Nephron (organoid): ENCODE measurements at regions not wholly inside any gene's neighbourhood (a gene's known extent, or its start where the extent isn't known, plus 50 kb on each side); places are given as distances from the start of the nearest gene placed in this dataset.

Source experiments
- H3K27ac Mint-ChIP-seq, 3 experiments: 2 replicates each; pipeline ENCODE4 v1.8.0; 2020; ENCODE audit warnings: mixed read lengths in 3 of 3, mild to moderate bottlenecking in 2 of 3, moderate library complexity in 1 of 3
- H3K27me3 Mint-ChIP-seq: 2 replicates; pipeline ENCODE4 v1.8.0; 2021; ENCODE audit warnings: low read depth, mild to moderate bottlenecking, moderate library complexity, mixed read lengths
- H3K36me3 Mint-ChIP-seq: 2 replicates; pipeline ENCODE4 v1.8.0; 2020; ENCODE audit warnings: low read depth, mixed read lengths
- H3K4me1 Mint-ChIP-seq: 2 replicates; pipeline ENCODE4 v1.8.0; 2020; ENCODE audit warnings: mixed read lengths
- H3K4me3 Mint-ChIP-seq, 3 experiments: 2 replicates each; pipeline ENCODE4 v1.8.0; 2020; ENCODE audit warnings: mild to moderate bottlenecking in 3 of 3, mixed read lengths in 3 of 3, moderate library complexity in 2 of 3
- H3K9me3 Mint-ChIP-seq: 2 replicates; pipeline ENCODE4 v1.8.0; 2020; ENCODE audit warnings: mixed read lengths
- TF ChIP-seq, protein P1 (sequence below), 3 experiments: fragments of 200-600 bp; sonication (generic); IDR thresholded peaks; one replicate each; pipeline ENCODE4 v1.5.0; 2021; ENCODE audit warnings: antibody characterized with exemption in 3 of 3; ENCODE audit not compliant: unreplicated experiment in 3 of 3

DNA sequence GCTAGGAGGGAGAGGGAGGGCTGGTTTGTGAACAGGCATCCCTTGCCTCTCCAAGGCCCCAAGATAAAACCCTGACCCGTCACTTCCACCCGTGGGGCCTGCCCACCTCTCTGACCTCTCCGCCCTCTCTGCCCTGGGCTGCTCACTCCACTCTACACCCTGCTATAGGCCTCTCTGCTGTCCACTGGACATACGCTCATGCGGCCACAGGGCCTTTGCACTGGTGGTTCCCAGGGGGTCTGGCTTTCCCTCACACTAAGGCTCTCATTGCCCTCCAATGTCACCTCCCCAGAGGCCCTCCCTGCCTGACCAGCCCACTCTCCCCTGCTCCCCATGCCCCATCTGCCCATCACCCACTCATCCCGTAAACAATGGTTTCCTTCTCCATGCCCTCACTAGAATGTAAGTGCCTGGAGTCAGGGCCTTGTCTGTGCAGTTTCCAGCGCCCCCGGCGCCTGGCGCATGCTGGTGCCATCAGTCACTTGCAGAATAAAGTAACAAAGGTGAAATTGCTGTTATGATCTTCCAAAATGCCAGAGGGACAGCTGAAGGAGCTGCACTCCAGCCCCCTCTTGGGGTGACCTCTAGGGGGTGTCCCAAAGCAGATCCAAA lies 73.6 kb downstream of the RFLNA start:
- TF ChIP-seq, protein P1, sequence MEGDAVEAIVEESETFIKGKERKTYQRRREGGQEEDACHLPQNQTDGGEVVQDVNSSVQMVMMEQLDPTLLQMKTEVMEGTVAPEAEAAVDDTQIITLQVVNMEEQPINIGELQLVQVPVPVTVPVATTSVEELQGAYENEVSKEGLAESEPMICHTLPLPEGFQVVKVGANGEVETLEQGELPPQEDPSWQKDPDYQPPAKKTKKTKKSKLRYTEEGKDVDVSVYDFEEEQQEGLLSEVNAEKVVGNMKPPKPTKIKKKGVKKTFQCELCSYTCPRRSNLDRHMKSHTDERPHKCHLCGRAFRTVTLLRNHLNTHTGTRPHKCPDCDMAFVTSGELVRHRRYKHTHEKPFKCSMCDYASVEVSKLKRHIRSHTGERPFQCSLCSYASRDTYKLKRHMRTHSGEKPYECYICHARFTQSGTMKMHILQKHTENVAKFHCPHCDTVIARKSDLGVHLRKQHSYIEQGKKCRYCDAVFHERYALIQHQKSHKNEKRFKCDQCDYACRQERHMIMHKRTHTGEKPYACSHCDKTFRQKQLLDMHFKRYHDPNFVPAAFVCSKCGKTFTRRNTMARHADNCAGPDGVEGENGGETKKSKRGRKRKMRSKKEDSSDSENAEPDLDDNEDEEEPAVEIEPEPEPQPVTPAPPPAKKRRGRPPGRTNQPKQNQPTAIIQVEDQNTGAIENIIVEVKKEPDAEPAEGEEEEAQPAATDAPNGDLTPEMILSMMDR (IDR thresholded peaks at IDR 0.05; ENCODE audit: unreplicated experiment in 3 of 3): no peak
- Mint-ChIP-seq H3K9me3 (no peaks in the 10 kb centered on the region), H3K4me1 (peaks cover 4% of the 10 kb centered on the region), H3K36me3 (peaks cover 22% of the 10 kb centered on the region), H3K27me3 (no peaks in the 10 kb centered on the region), H3K27ac (peak overlapping the region in 2 of 3 experiments; percentile 23 to 74), H3K4me3 (no peak overlapping the region)

GRCh38 chr12:124365726-124366430 lies 71.0 kb downstream of the RFLNA start:
- H3K9me3 Mint-ChIP-seq: no peaks in the 10 kb centered on the region
- peaks cover 14% of the 10 kb centered on the region for H3K36me3 Mint-ChIP-seq
- H3K27ac Mint-ChIP-seq: peak overlapping the region in 1 of 3 experiments; percentile 43
- no peaks in the 10 kb centered on the region for H3K27me3 Mint-ChIP-seq
- H3K4me3 Mint-ChIP-seq: no peak overlapping the region
- TF ChIP-seq, protein P1 (IDR thresholded peaks at IDR 0.05; ENCODE audit: unreplicated experiment in 3 of 3): no peak
- peaks cover 5% of the 10 kb centered on the region for H3K4me1 Mint-ChIP-seq
